T-cell (primary cell): ENCODE measurements at regions not wholly inside any gene's neighbourhood (a gene's known extent, or its start where the extent isn't known, plus 50 kb on each side); places are given as distances from the start of the nearest gene placed in this dataset.
"Not testable (repeated sequence)": the region's sequence is repeated elsewhere in the genome, so short reads cannot be mapped to it uniquely, and the experiment has no call there.

Experiments
- ATAC-seq, 4 experiments: fragments of 200-7000 bp in 3 of 4; fragments of 150-1000 bp in 1 of 4; cut with Tn5 transposase; replicated peaks in 1 of 4; 1 replicate in 3 of 4; 2 replicates in 1 of 4; pipeline ENCODE4 v1.10.0; 2021; ENCODE audit warnings: moderate library complexity in 3 of 4, mild to moderate bottlenecking in 2 of 4, moderate number of reproducible peaks in 1 of 4
- CTCF ChIA-PET, 2 donors: fragments of 300-600 bp; sonication (Branson Sonifier 250); formaldehyde crosslinking; loops; one replicate each; lab custom pipeline; 2022; ENCODE audit warnings: antibody characterized with exemption in 2 of 2; lab: Charles Lee
- POLR2A ChIA-PET, 2 donors: fragments of 300-600 bp; sonication (Branson Sonifier 250); formaldehyde crosslinking; loops; one replicate each; lab custom pipeline; 2022; ENCODE audit warnings: antibody characterized with exemption in 2 of 2; lab: Charles Lee
- DNase-seq, 35 experiments: peaks; one replicate each; pipeline versions ENCODE4 v3.0.0 to v3.0.0-alpha.2; 2013 to 2023
- H3K27ac ChIP-seq: one replicate; pipeline ENCODE4 v1.5.1; 2013; ENCODE audit warnings: low read length
- H3K27me3 ChIP-seq, 2 experiments: replicated peaks in 1 of 2; 1 replicate in 1 of 2; 2 replicates in 1 of 2; pipeline versions ENCODE4 v1.6.1 to v1.7.0; 2013; ENCODE audit warnings: low read length in 1 of 2, mixed read lengths in 1 of 2; ENCODE audit not compliant: control insufficient read depth in 2 of 2, insufficient read depth in 2 of 2; ENCODE audit errors: extremely low read depth in 1 of 2
- H3K36me3 ChIP-seq, 2 donors: 1 replicate in 1 of 2; 2 replicates in 1 of 2; pipeline versions ENCODE4 v1.6.1 to v1.7.0; 2013; ENCODE audit warnings: low read length in 1 of 2; ENCODE audit not compliant: control insufficient read depth in 2 of 2, insufficient read depth in 1 of 2; ENCODE audit errors: extremely low read depth in 1 of 2
- H3K4me1 ChIP-seq, 2 experiments: 1 replicate in 1 of 2; 2 replicates in 1 of 2; pipeline versions ENCODE4 v1.6.1 to v1.7.0; 2013; ENCODE audit warnings: low read length in 2 of 2, mixed read lengths in 1 of 2; ENCODE audit not compliant: insufficient read depth in 2 of 2, control insufficient read depth in 1 of 2; ENCODE audit errors: extremely low read depth in 1 of 2
- H3K4me3 ChIP-seq, 2 donors: 1 replicate in 1 of 2; 2 replicates in 1 of 2; pipeline versions ENCODE4 v1.5.1 to v1.7.0; 2013; ENCODE audit warnings: mild to moderate bottlenecking in 2 of 2, low read length in 1 of 2, moderate library complexity in 1 of 2; ENCODE audit not compliant: control insufficient read depth in 1 of 2; ENCODE audit errors: extremely low read depth in 1 of 2
- H3K9me3 ChIP-seq: 2 replicates; pipeline ENCODE4 v1.7.0; 2013
- H3K27ac Mint-ChIP-seq, 2 donors: one replicate each; pipeline ENCODE4 v1.8.0; 2020 to 2021; ENCODE audit warnings: mild to moderate bottlenecking in 2 of 2, mixed read lengths in 2 of 2
- H3K27me3 Mint-ChIP-seq, 2 donors: one replicate each; pipeline ENCODE4 v1.8.0; 2021 to 2022; ENCODE audit warnings: mixed read lengths in 2 of 2
- H3K36me3 Mint-ChIP-seq: one replicate; pipeline ENCODE4 v1.8.0; 2021; ENCODE audit warnings: mixed read lengths
- H3K4me1 Mint-ChIP-seq, 3 donors: one replicate each; pipeline ENCODE4 v1.8.0; 2020 to 2022; ENCODE audit warnings: mixed read lengths in 3 of 3, mild to moderate bottlenecking in 1 of 3
- H3K4me3 Mint-ChIP-seq, 3 donors: one replicate each; pipeline ENCODE4 v1.8.0; 2020 to 2022; ENCODE audit warnings: mild to moderate bottlenecking in 3 of 3, mixed read lengths in 3 of 3, moderate library complexity in 3 of 3
- H3K9me3 Mint-ChIP-seq, 3 donors: one replicate each; pipeline ENCODE4 v1.8.0; 2020 to 2022; ENCODE audit warnings: mixed read lengths in 3 of 3
- WGBS: methylation state at CpG from one replicate; pipeline ENCODE4 v1.1.5; 2013; ENCODE audit warnings: missing lambda C conversion rate; ENCODE audit not compliant: insufficient coverage; 5-methylcytosine and 5-hydroxymethylcytosine counted together

GRCh38 chr6:56816370-56816769 is 138.5 kb upstream of the BEND6 start:
- Mint-ChIP-seq H3K9me3 (no peaks in the 10 kb centered on the region), H3K4me1 (no peaks in the 10 kb centered on the region), H3K27ac (no peak overlapping the region), H3K27me3 (no peaks in the 10 kb centered on the region), H3K4me3 (no peak overlapping the region), H3K36me3 (no peaks in the 10 kb centered on the region)
- Histone ChIP-seq H3K4me3 (no peak overlapping the region), H3K27me3 (no peaks in the 10 kb centered on the region), H3K36me3 (no peaks in the 10 kb centered on the region), H3K27ac (no peak overlapping the region), H3K9me3 (no peaks in the 10 kb centered on the region), H3K4me1 (no peaks in the 10 kb centered on the region)
- no CpG with 5 or more reads among the region's 5 CpGs for WGBS
- ATAC-seq = no peak
- ChIA-PET POLR2A (no interaction called here), CTCF (interaction anchor here in 1 of 2 donors (0.6 to 0.7 kb wide), 2 partner anchors 18 to 399 kb away, joined by 3 to 4 read pairs; no protein-coding TSS in a partner anchor)
- DNase-seq = no peak

DNA sequence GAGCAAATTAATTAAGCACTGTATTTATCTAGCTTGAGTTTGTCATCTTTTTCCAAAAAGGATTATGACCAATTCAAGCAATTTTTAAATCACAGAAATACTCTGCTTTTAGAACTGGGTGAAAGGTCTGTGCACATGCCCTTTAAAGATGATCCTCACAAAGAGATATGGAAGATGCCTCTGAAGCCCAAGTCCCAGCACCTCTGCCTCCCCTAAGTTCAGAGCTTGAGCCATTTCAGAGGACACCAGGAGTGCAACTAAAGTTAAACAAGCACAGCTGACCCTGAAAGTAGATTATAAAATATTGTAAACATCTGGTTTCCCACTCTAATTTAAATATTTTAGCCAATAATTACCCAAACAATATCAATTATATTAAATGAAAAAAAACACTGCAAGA is 139.5 kb upstream of the BEND6 start:
- no peaks in the 10 kb centered on the region for H3K36me3 Mint-ChIP-seq
- ChIA-PET CTCF (no interaction called here), POLR2A (no interaction called here)
- Histone ChIP-seq H3K4me1 (no peaks in the 10 kb centered on the region), H3K36me3 (no peaks in the 10 kb centered on the region), H3K27me3 (no peaks in the 10 kb centered on the region), H3K9me3 (no peaks in the 10 kb centered on the region), H3K27ac (no peak overlapping the region), H3K4me3 (no peak overlapping the region)
- H3K4me3 Mint-ChIP-seq = no peak overlapping the region
- H3K27ac Mint-ChIP-seq = no peak overlapping the region
- H3K27me3 Mint-ChIP-seq = no peaks in the 10 kb centered on the region
- H3K4me1 Mint-ChIP-seq = no peaks in the 10 kb centered on the region
- no peaks in the 10 kb centered on the region for H3K9me3 Mint-ChIP-seq
- DNase-seq = no peak
- ATAC-seq = no peak

GRCh38 chr6:56814802-56815201 is 140.1 kb upstream of the BEND6 start:
- H3K27ac Mint-ChIP-seq = no peak overlapping the region
- Histone ChIP-seq H3K4me1 (no peaks in the 10 kb centered on the region), H3K4me3 (no peak overlapping the region), H3K27me3 (peaks cover 0 to 2% of the 10 kb centered on the region in 2 experiments), H3K36me3 (no peaks in the 10 kb centered on the region), H3K9me3 (no peaks in the 10 kb centered on the region), H3K27ac (no peak overlapping the region)
- H3K36me3 Mint-ChIP-seq = no peaks in the 10 kb centered on the region
- H3K4me3 Mint-ChIP-seq = no peak overlapping the region
- DNase-seq (no peak), ATAC-seq (no peak)
- WGBS = no CpG with 5 or more reads among the region's 7 CpGs
- no peaks in the 10 kb centered on the region for H3K27me3 Mint-ChIP-seq
- CTCF ChIA-PET = no interaction called here
- H3K4me1 Mint-ChIP-seq = no peaks in the 10 kb centered on the region
- no peaks in the 10 kb centered on the region for H3K9me3 Mint-ChIP-seq
- POLR2A ChIA-PET = interaction anchor here in 1 of 2 donors (0.6 kb wide), 1 partner anchor 972 kb away, joined by 3 read pairs; no protein-coding TSS in a partner anchor

- no peak overlapping the region for H3K4me3 Mint-ChIP-seq
- no peak overlapping the region for H3K27ac Mint-ChIP-seq
- Histone ChIP-seq H3K36me3 (no peaks in the 10 kb centered on the region), H3K4me1 (no peaks in the 10 kb centered on the region), H3K9me3 (no peaks in the 10 kb centered on the region), H3K27ac (no peak overlapping the region), H3K4me3 (no peak overlapping the region), H3K27me3 (peaks cover 0 to 2% of the 10 kb centered on the region in 2 experiments)
- H3K4me1 Mint-ChIP-seq = no peaks in the 10 kb centered on the region
- no peaks in the 10 kb centered on the region for H3K36me3 Mint-ChIP-seq
- no peaks in the 10 kb centered on the region for H3K9me3 Mint-ChIP-seq
- ChIA-PET CTCF (no interaction called here), POLR2A (no interaction called here)
- WGBS = 90% methylated on average over 2 of the region's 3 CpGs
- DNase-seq (no peak), ATAC-seq (no peak)
- H3K27me3 Mint-ChIP-seq = no peaks in the 10 kb centered on the region
Measured at GRCh38 chr6:56814308-56814707, 140.6 kb upstream of the BEND6 start.

DNA sequence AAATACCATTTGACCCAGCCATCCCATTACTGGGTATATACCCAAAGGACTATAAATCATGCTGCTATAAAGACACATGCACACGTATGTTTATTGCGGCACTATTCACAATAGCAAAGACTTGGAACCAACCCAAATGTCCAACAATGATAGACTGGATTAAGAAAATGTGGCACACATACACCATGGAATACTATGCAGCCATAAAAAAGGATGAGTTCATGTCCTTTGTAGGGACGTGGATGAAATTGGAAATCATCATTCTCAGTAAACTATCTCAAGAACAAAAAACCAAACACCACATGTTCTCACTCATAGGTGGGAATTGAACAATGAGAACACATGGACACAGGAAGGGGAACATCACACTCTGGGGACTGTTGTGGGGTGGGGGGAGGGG is 142.1 kb upstream of the BEND6 start:
- H3K36me3 ChIP-seq, ATAC-seq, H3K4me1 ChIP-seq, DNase-seq, POLR2A ChIA-PET, H3K27me3 Mint-ChIP-seq, H3K36me3 Mint-ChIP-seq, H3K27me3 ChIP-seq, H3K9me3 ChIP-seq, H3K4me1 Mint-ChIP-seq, CTCF ChIA-PET, H3K4me3 ChIP-seq, H3K27ac Mint-ChIP-seq, H3K27ac ChIP-seq, H3K9me3 Mint-ChIP-seq, H3K4me3 Mint-ChIP-seq: not testable (repeated sequence)
- WGBS = no CpG with 5 or more reads among the region's 3 CpGs

- no peak overlapping the region for H3K27ac ChIP-seq
- H3K4me1 ChIP-seq = no peaks in the 10 kb centered on the region
- H3K27me3 ChIP-seq = peaks cover 0 to 2% of the 10 kb centered on the region in 2 experiments
- no peaks in the 10 kb centered on the region for H3K4me1 Mint-ChIP-seq
- DNase-seq = no peak
- POLR2A ChIA-PET = interaction anchor here in 1 of 2 donors (0.5 kb wide), 1 partner anchor 19 kb away, joined by 4 read pairs; no protein-coding TSS in a partner anchor
- CTCF ChIA-PET = no interaction called here
- 100% methylated on average over 1 of the region's 3 CpGs for WGBS
- no peaks in the 10 kb centered on the region for H3K36me3 ChIP-seq
- no peaks in the 10 kb centered on the region for H3K9me3 Mint-ChIP-seq
- no peak overlapping the region for H3K4me3 ChIP-seq
- H3K27me3 Mint-ChIP-seq = no peaks in the 10 kb centered on the region
- no peaks in the 10 kb centered on the region for H3K9me3 ChIP-seq
- no peak for ATAC-seq
- no peaks in the 10 kb centered on the region for H3K36me3 Mint-ChIP-seq
- H3K27ac Mint-ChIP-seq = no peak overlapping the region
- H3K4me3 Mint-ChIP-seq = no peak overlapping the region
Measured at GRCh38 chr6:56808871-56809359, 146.0 kb upstream of the BEND6 start.

DNA sequence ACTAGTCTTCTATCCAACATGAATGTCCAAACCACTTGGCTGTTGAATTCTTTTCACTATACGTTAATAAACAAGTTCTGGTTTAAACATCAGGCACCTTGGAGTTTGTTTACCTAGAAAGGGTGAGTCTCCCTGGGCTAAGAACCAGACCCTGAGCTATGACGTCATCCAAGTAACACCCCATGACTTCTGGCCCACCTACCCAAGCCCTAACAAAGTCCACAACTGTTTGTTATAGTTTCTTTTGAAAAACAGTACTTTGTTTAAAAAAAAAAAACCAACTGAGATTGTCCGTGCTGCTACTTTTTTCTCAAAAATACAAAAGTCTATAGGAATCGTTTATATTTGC is 146.9 kb upstream of the BEND6 start:
- CTCF ChIA-PET = no interaction called here
- Mint-ChIP-seq H3K27me3 (no peaks in the 10 kb centered on the region), H3K36me3 (no peaks in the 10 kb centered on the region), H3K27ac (no peak overlapping the region), H3K4me3 (no peak overlapping the region), H3K9me3 (no peaks in the 10 kb centered on the region), H3K4me1 (no peaks in the 10 kb centered on the region)
- Histone ChIP-seq H3K27me3 (peaks cover 0 to 2% of the 10 kb centered on the region in 2 experiments), H3K9me3 (no peaks in the 10 kb centered on the region), H3K27ac (no peak overlapping the region), H3K4me3 (no peak overlapping the region), H3K36me3 (no peaks in the 10 kb centered on the region), H3K4me1 (no peaks in the 10 kb centered on the region)
- no peak for DNase-seq
- POLR2A ChIA-PET = no interaction called here
- no CpG with 5 or more reads among the region's 4 CpGs for WGBS
- no peak for ATAC-seq
